ENCODE measurements at regions not wholly inside any gene's neighbourhood (a gene's known extent, or its start where the extent isn't known, plus 50 kb on each side); places are given as distances from the start of the nearest gene placed in this dataset.

DNA sequence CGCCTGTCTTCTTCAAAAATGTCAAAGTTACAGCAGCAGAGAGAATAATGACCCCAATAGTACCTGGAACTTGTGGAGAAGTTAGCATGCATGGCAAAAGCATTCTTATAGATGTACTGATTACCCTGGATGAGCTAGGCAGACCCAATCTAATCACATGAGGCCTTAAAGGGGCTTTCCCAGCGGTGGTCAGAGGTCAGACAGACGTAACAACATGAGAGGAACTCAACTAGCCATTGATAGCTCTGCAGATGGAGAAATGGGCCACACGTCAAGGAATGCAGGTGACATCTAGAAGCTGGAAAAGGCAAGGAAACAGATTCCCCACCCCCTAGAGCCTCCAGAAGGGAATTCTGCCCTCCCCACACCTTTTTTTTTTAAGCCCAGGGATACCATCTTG is 156.8 kb upstream of the ARID1B start:
- no peak for TF ChIP-seq POLR2A (IDR thresholded peaks at IDR 0.05)
- TF ChIP-seq, protein P1, sequence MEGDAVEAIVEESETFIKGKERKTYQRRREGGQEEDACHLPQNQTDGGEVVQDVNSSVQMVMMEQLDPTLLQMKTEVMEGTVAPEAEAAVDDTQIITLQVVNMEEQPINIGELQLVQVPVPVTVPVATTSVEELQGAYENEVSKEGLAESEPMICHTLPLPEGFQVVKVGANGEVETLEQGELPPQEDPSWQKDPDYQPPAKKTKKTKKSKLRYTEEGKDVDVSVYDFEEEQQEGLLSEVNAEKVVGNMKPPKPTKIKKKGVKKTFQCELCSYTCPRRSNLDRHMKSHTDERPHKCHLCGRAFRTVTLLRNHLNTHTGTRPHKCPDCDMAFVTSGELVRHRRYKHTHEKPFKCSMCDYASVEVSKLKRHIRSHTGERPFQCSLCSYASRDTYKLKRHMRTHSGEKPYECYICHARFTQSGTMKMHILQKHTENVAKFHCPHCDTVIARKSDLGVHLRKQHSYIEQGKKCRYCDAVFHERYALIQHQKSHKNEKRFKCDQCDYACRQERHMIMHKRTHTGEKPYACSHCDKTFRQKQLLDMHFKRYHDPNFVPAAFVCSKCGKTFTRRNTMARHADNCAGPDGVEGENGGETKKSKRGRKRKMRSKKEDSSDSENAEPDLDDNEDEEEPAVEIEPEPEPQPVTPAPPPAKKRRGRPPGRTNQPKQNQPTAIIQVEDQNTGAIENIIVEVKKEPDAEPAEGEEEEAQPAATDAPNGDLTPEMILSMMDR (IDR thresholded peaks at IDR 0.05): no peak
- no peak for TF ChIP-seq POLR2AphosphoS5 (IDR thresholded peaks at IDR 0.05)

Measured in prostate gland (tissue), 2 donors.